ENCODE measurements at regions not wholly inside any gene's neighbourhood (a gene's known extent, or its start where the extent isn't known, plus 50 kb on each side); places are given as distances from the start of the nearest gene placed in this dataset.

GRCh38 chr2:608711-609110 lies 68.5 kb downstream of the TMEM18 start:
- H3K36me3 ChIP-seq: no peaks in the 10 kb centered on the region
- TF ChIP-seq POLR2AphosphoS5 (IDR thresholded peaks at IDR 0.05): no peak
- WGBS, 5 donors: 77 to 90% (median 89%) methylated on average over 7 of the region's 7 CpGs
- H3K27ac ChIP-seq: no peak overlapping the region
- no peaks in the 10 kb centered on the region for H3K9me3 ChIP-seq
- intact Hi-C loops (cut with DNase I; ENCODE audit: low total_unique reads): no loop called here
- H3K4me3 ChIP-seq: no peak overlapping the region
- no peak for DNase-seq
- peaks cover 0 to 7% (median 0%) of the 10 kb centered on the region in 7 donors for H3K27me3 ChIP-seq (replicated peaks in 1 of 7)
- H3K4me1 ChIP-seq: no peaks in the 10 kb centered on the region

GRCh38 chr2:608297-608696 lies 68.9 kb downstream of the TMEM18 start:
- intact Hi-C loops (cut with DNase I; ENCODE audit: low total_unique reads): no loop called here
- WGBS, 5 donors: 67 to 78% (median 69%) methylated on average over 6 of the region's 6 CpGs

GRCh38 chr2:607709-608108 lies 69.5 kb downstream of the TMEM18 start:
- DNase-seq: no peak
- no peaks in the 10 kb centered on the region for H3K4me1 ChIP-seq
- no peak overlapping the region for H3K4me3 ChIP-seq
- no peaks in the 10 kb centered on the region for H3K9me3 ChIP-seq
- WGBS, 5 donors: 58 to 70% (median 67%) methylated on average over 4 of the region's 4 CpGs
- no peak overlapping the region for H3K27ac ChIP-seq
- TF ChIP-seq POLR2AphosphoS5 (IDR thresholded peaks at IDR 0.05) (no peak), POLR2A (IDR thresholded peaks at IDR 0.05) (no peak)
- TF ChIP-seq, protein P1, sequence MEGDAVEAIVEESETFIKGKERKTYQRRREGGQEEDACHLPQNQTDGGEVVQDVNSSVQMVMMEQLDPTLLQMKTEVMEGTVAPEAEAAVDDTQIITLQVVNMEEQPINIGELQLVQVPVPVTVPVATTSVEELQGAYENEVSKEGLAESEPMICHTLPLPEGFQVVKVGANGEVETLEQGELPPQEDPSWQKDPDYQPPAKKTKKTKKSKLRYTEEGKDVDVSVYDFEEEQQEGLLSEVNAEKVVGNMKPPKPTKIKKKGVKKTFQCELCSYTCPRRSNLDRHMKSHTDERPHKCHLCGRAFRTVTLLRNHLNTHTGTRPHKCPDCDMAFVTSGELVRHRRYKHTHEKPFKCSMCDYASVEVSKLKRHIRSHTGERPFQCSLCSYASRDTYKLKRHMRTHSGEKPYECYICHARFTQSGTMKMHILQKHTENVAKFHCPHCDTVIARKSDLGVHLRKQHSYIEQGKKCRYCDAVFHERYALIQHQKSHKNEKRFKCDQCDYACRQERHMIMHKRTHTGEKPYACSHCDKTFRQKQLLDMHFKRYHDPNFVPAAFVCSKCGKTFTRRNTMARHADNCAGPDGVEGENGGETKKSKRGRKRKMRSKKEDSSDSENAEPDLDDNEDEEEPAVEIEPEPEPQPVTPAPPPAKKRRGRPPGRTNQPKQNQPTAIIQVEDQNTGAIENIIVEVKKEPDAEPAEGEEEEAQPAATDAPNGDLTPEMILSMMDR (IDR thresholded peaks at IDR 0.05 in 8 of 11, conservative IDR thresholded peaks at IDR 0.05 in 3 of 11): no peak
- peaks cover 0 to 7% (median 0%) of the 10 kb centered on the region in 7 donors for H3K27me3 ChIP-seq (replicated peaks in 1 of 7)
- intact Hi-C loops (cut with DNase I; ENCODE audit: low total_unique reads): no loop called here
- no peaks in the 10 kb centered on the region for H3K36me3 ChIP-seq

More at GRCh38 chr2:608297-608696, 68.9 kb downstream of the TMEM18 start:
- H3K4me1 ChIP-seq: no peaks in the 10 kb centered on the region
- DNase-seq: no peak
- no peak overlapping the region for H3K27ac ChIP-seq
- H3K4me3 ChIP-seq: no peak overlapping the region
- H3K27me3 ChIP-seq (replicated peaks in 1 of 7): peaks cover 0 to 7% (median 0%) of the 10 kb centered on the region in 7 donors
- TF ChIP-seq POLR2A (IDR thresholded peaks at IDR 0.05) (no peak), POLR2AphosphoS5 (IDR thresholded peaks at IDR 0.05) (no peak)
- TF ChIP-seq, protein P1 (IDR thresholded peaks at IDR 0.05 in 8 of 11, conservative IDR thresholded peaks at IDR 0.05 in 3 of 11): no peak
- no peaks in the 10 kb centered on the region for H3K36me3 ChIP-seq
- H3K9me3 ChIP-seq: no peaks in the 10 kb centered on the region

- DNase-seq: no peak
- H3K36me3 ChIP-seq: no peaks in the 10 kb centered on the region
Observed at GRCh38 chr2:607172-607571, 70.0 kb downstream of the TMEM18 start.

More at GRCh38 chr2:607172-607571, 70.0 kb downstream of the TMEM18 start:
- H3K27me3 ChIP-seq (replicated peaks in 1 of 7): peaks cover 0 to 7% (median 0%) of the 10 kb centered on the region in 7 donors
- 72 to 85% (median 81%) methylated on average over 9 of the region's 9 CpGs for WGBS, 5 donors
- H3K4me1 ChIP-seq: no peaks in the 10 kb centered on the region
- no peak for TF ChIP-seq POLR2AphosphoS5 (IDR thresholded peaks at IDR 0.05)
- TF ChIP-seq, protein P1 (IDR thresholded peaks at IDR 0.05 in 8 of 11, conservative IDR thresholded peaks at IDR 0.05 in 3 of 11): no peak
- no peak overlapping the region for H3K4me3 ChIP-seq
- H3K27ac ChIP-seq: no peak overlapping the region
- H3K9me3 ChIP-seq: no peaks in the 10 kb centered on the region
- intact Hi-C loops (cut with DNase I; ENCODE audit: low total_unique reads): no loop called here

All from spleen (tissue), 11 donors.